Brain microvascular endothelial cell (primary cell): ENCODE measurements at regions not wholly inside any gene's neighbourhood (a gene's known extent, or its start where the extent isn't known, plus 50 kb on each side); places are given as distances from the start of the nearest gene placed in this dataset.
A peak's percentile ranks its signal among the peaks of the same experiment; 100 is the strongest.

ENCODE experiments used
- DNase-seq: peaks from one replicate; pipeline ENCODE4 v3.0.0-alpha.2; 2020
- H3K27ac ChIP-seq: fragments of 250-450 bp; sonication (Bioruptor Pico); 2 replicates; pipeline ENCODE4 v1.5.1; 2020; ENCODE audit warnings: mild to moderate bottlenecking, moderate library complexity
- H3K27me3 ChIP-seq: fragments of 250-450 bp; sonication (Bioruptor Pico); replicated peaks from 2 replicates; pipeline ENCODE4 v1.5.1; 2020; ENCODE audit warnings: mild to moderate bottlenecking
- H3K36me3 ChIP-seq: fragments of 250-450 bp; sonication (Bioruptor Pico); replicated peaks from 2 replicates; pipeline ENCODE4 v1.5.1; 2020; ENCODE audit warnings: mild to moderate bottlenecking
- H3K4me3 ChIP-seq: 2 replicates; pipeline ENCODE4 v1.5.1; 2011; ENCODE audit warnings: low read depth, mild to moderate bottlenecking, control low read depth, low read length, moderate library complexity
- in situ Hi-C: cut with HindIII; loops from 2 replicates; pipeline ENCODE4 v1.10.0; 2017; ENCODE audit warnings: low sequenced_read_pairs, low pct_ligation_motif_present
- TF ChIP-seq, protein P1 (sequence below): IDR thresholded peaks from 2 replicates; pipeline ENCODE4 v1.5.1; 2011; ENCODE audit warnings: low read depth, mild to moderate bottlenecking, moderate library complexity, low read length, control low read depth, inconsistent platforms; ENCODE audit errors: missing control alignments

DNA sequence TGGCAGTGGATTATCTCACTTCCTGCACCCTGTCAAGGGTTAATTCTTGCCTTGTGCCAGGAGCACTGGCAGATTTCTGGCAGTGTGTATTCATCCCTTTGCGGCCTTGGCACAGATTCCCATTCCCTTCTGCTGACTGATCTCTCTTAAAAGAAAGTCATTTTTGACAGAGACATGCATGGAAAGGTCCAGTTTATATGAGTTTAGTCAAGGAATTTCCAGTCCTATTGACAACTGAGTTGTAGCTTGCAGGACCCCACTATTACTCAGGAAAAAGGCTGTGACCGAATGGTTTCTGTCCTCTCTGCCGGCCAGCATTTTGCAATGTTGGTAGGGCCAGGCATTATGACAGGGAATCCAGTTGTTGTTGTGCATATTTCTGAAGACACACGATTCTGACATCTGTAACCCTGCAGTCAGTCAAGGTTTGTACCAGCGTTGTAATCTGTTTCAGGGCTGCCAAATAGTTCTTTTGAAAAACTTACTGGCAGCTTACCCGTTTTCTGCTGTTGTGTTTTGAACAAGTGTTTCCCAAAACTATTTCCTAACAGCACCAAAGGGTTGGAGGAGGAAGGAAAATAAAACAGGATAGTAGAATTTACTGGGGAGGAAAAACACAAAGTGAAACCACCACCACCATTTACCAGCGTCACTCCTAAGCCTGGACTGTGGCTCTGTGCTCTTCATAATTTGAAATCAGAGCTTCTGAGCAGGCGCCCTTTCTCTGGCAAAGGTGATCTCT lies 243.4 kb upstream of the KLF4 start:
- no peak overlapping the region for H3K4me3 ChIP-seq
- H3K27ac ChIP-seq: no peak overlapping the region
- in situ Hi-C loops: no loop called here
- TF ChIP-seq, protein P1, sequence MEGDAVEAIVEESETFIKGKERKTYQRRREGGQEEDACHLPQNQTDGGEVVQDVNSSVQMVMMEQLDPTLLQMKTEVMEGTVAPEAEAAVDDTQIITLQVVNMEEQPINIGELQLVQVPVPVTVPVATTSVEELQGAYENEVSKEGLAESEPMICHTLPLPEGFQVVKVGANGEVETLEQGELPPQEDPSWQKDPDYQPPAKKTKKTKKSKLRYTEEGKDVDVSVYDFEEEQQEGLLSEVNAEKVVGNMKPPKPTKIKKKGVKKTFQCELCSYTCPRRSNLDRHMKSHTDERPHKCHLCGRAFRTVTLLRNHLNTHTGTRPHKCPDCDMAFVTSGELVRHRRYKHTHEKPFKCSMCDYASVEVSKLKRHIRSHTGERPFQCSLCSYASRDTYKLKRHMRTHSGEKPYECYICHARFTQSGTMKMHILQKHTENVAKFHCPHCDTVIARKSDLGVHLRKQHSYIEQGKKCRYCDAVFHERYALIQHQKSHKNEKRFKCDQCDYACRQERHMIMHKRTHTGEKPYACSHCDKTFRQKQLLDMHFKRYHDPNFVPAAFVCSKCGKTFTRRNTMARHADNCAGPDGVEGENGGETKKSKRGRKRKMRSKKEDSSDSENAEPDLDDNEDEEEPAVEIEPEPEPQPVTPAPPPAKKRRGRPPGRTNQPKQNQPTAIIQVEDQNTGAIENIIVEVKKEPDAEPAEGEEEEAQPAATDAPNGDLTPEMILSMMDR: no peak
- no peaks in the 10 kb centered on the region for H3K27me3 ChIP-seq
- DNase-seq: no peak
- no peaks in the 10 kb centered on the region for H3K36me3 ChIP-seq

DNA sequence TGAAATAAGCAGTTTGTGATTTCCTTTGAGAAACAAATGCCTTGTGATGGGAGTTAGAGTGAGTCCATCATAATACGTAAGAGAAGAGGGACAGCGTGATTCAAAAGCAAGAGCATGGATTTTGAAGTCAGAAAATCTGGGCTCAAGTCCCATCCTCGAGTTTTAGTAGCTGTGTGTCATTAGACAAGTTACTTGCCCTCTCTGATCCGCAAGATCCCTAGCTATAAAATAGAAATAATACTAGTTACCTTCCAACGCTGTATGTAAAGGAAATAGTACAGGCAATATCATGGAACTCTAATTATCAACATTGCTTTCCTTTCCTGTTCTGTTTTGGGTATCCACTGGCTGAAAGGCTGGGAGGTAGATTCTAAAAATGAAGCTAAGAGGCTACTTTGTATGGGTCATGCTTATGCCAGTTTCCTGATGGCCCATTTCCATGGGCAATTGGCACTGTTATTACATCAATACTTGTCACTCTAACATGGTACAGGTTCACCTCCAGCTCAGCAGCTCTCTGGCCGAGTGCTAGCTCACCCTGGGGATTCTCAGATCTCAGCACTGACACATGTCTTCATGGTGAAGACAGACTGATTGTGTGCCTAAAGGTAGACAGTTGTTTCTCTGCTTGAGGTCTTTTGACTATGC lies 241.7 kb upstream of the KLF4 start:
- Histone ChIP-seq H3K27ac (no peak overlapping the region), H3K4me3 (no peak overlapping the region), H3K36me3 (no peaks in the 10 kb centered on the region), H3K27me3 (no peaks in the 10 kb centered on the region)
- in situ Hi-C loops: no loop called here
- no peak for DNase-seq
- TF ChIP-seq, protein P1: no peak

DNA sequence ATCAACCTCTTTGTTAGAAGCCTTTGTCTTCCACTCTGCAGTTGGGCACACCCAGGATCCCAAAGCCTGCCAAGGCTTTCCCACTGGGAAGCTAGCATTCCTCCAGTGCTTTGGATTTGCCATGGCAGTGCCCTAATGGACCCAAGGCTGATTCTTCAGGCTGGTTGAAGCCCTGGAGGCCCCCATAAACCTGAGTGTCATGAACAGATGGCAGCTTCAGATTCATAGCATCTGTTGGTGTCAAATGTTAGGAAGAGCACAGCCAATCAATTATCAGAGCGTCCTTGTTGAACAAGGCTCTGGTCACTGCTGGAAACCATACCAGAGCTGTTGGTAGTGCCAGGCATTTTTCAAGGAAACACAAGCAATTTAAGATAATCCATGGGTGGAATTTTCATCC lies 241.1 kb upstream of the KLF4 start:
- in situ Hi-C loops: no loop called here
- Histone ChIP-seq H3K27ac (no peak overlapping the region), H3K36me3 (no peaks in the 10 kb centered on the region), H3K27me3 (no peaks in the 10 kb centered on the region), H3K4me3 (no peak overlapping the region)
- TF ChIP-seq, protein P1: no peak
- DNase-seq: no peak

DNA sequence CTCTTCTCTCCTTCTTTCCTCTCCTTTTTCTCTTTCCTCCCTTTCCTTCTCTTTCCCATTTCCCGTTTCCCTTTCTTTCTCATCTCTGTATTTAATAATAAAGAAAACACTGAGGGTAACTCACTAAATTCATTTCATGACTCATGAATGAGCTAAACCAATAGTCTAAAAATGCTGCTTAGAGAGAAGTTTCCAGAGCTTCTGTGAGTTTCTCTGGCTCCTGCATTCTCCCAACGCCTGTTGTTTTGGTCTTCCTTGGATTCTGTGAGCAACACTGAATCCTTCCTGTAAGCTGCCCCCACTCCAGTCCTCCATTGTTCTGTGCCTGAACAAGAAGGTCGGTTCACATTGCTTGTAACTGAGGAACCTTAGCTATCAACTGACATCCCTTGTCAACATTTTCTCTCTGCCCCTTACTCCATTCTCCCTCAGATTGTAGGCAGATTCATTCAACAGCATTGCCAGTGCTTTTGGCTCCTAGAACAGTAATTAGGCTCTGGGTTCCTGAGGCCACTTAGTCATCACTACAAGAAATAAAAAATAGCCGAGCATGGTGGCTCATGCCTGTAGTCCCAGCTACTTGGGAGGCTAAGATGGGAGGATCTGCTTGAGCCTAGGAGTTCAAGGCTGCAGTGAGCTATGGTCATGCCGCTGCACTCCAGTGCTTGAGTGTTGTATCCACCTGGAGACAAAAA lies 237.7 kb upstream of the KLF4 start:
- no peaks in the 10 kb centered on the region for H3K27me3 ChIP-seq
- in situ Hi-C loops: no loop called here
- no peak overlapping the region for H3K4me3 ChIP-seq
- H3K36me3 ChIP-seq: no peaks in the 10 kb centered on the region
- DNase-seq: no peak
- H3K27ac ChIP-seq: peak overlapping the region; percentile 6
- TF ChIP-seq, protein P1: no peak

DNA sequence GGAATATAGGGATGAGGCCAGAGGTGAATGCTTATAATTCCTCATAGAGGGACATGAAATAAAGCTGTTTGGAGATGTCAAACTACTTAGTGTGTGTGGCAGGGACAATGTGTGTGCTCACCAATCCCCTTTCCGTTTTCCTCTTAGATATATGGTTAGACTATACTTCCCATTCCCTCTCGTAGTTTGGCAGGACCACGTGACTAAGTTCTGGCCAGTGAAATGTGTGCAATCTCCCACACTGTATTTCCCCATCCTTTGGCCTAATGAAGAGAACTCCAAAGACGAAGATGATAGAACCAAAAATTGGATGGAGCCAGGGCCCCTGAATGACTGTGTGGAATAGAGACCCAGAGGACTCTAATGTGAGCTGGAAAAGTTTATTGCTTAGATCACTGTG lies 233.4 kb upstream of the KLF4 start:
- DNase-seq: no peak
- no peak overlapping the region for H3K4me3 ChIP-seq
- in situ Hi-C loops: no loop called here

More for the DNA sequence above, 233.4 kb upstream of the KLF4 start:
- Histone ChIP-seq H3K27me3 (no peaks in the 10 kb centered on the region), H3K36me3 (no peaks in the 10 kb centered on the region), H3K27ac (no peak overlapping the region)
- TF ChIP-seq, protein P1: no peak
